ENCODE measurements at regions not wholly inside any gene's neighbourhood (a gene's known extent, or its start where the extent isn't known, plus 50 kb on each side); places are given as distances from the start of the nearest gene placed in this dataset.
"Not testable (repeated sequence)": the region's sequence is repeated elsewhere in the genome, so short reads cannot be mapped to it uniquely, and the experiment has no call there.

DNA sequence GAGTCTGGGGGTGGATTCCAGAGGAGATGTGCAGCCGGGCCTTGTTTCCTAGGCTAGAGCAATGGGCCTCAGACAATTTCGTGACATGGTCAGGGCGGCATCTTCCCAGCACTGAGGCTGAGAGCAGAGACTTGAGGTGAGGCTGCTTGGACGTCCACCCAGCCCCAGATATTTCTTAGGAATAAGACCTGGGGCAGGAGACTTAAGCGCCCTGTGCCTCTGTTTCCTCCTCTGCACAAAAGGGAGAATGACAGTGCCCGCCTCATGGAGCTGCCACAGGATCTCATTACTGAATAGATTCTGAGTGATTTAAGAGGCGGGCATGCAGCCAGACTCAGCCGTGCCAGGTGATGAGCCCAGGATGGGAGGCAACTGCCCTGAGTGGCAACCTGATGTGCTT lies 297.9 kb upstream of the SFSWAP start:
- TF ChIP-seq, protein P1, sequence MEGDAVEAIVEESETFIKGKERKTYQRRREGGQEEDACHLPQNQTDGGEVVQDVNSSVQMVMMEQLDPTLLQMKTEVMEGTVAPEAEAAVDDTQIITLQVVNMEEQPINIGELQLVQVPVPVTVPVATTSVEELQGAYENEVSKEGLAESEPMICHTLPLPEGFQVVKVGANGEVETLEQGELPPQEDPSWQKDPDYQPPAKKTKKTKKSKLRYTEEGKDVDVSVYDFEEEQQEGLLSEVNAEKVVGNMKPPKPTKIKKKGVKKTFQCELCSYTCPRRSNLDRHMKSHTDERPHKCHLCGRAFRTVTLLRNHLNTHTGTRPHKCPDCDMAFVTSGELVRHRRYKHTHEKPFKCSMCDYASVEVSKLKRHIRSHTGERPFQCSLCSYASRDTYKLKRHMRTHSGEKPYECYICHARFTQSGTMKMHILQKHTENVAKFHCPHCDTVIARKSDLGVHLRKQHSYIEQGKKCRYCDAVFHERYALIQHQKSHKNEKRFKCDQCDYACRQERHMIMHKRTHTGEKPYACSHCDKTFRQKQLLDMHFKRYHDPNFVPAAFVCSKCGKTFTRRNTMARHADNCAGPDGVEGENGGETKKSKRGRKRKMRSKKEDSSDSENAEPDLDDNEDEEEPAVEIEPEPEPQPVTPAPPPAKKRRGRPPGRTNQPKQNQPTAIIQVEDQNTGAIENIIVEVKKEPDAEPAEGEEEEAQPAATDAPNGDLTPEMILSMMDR (IDR thresholded peaks at IDR 0.05; ENCODE audit: insufficient read depth, low read length): no peak
- TF ChIP-seq SPI1 (IDR thresholded peaks at IDR 0.05; ENCODE audit: borderline replicate concordance, low read depth) (no peak), GABPA (IDR thresholded peaks at IDR 0.05; ENCODE audit: low read depth) (no peak), POLR2AphosphoS5 (IDR thresholded peaks at IDR 0.05; ENCODE audit: low read depth) (no peak)
- TF ChIP-seq, protein P2, sequence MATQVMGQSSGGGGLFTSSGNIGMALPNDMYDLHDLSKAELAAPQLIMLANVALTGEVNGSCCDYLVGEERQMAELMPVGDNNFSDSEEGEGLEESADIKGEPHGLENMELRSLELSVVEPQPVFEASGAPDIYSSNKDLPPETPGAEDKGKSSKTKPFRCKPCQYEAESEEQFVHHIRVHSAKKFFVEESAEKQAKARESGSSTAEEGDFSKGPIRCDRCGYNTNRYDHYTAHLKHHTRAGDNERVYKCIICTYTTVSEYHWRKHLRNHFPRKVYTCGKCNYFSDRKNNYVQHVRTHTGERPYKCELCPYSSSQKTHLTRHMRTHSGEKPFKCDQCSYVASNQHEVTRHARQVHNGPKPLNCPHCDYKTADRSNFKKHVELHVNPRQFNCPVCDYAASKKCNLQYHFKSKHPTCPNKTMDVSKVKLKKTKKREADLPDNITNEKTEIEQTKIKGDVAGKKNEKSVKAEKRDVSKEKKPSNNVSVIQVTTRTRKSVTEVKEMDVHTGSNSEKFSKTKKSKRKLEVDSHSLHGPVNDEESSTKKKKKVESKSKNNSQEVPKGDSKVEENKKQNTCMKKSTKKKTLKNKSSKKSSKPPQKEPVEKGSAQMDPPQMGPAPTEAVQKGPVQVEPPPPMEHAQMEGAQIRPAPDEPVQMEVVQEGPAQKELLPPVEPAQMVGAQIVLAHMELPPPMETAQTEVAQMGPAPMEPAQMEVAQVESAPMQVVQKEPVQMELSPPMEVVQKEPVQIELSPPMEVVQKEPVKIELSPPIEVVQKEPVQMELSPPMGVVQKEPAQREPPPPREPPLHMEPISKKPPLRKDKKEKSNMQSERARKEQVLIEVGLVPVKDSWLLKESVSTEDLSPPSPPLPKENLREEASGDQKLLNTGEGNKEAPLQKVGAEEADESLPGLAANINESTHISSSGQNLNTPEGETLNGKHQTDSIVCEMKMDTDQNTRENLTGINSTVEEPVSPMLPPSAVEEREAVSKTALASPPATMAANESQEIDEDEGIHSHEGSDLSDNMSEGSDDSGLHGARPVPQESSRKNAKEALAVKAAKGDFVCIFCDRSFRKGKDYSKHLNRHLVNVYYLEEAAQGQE (IDR thresholded peaks at IDR 0.05; ENCODE audit: insufficient replicate concordance, low read depth): no peak
- Histone ChIP-seq H3K4me3 (replicated peaks; ENCODE audit: insufficient read depth, low read length) (no peak overlapping the region), H3K27ac (replicated peaks) (no peak overlapping the region), H3K27me3 (ENCODE audit: insufficient read depth, poor library complexity, severe bottlenecking) (no peaks in the 10 kb centered on the region)
- DNase-seq (ENCODE audit: low read depth in 1 of 2, low spot score in 1 of 2): no peak

DNA sequence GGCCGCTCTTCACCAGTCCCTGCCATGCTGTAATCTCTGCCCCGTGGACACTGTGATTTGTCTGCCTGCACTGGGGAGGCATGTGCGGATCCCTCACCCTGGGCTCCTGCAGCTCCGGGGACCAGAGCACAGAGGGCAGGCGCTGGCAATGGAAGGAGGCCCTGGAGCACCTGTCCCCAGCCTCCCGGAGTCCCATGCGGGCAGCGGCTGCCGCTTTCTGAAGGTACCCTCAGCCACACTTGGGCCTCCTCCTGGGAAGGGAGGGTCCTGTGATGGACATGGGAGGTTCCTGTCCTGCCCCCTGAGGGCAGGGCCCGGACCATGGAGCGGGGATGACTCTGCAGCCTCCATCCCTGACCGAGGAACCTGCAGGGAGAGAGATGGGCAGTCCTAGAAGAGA lies 297.4 kb upstream of the SFSWAP start:
- H3K4me3 ChIP-seq (replicated peaks; ENCODE audit: insufficient read depth, low read length): no peak overlapping the region
- H3K27ac ChIP-seq (replicated peaks): no peak overlapping the region
- DNase-seq (ENCODE audit: low read depth in 1 of 2, low spot score in 1 of 2): no peak
- H3K27me3 ChIP-seq (ENCODE audit: insufficient read depth, poor library complexity, severe bottlenecking): no peaks in the 10 kb centered on the region
- TF ChIP-seq SPI1 (IDR thresholded peaks at IDR 0.05; ENCODE audit: borderline replicate concordance, low read depth) (no peak), POLR2AphosphoS5 (IDR thresholded peaks at IDR 0.05; ENCODE audit: low read depth) (no peak), GABPA (IDR thresholded peaks at IDR 0.05; ENCODE audit: low read depth) (no peak)
- TF ChIP-seq, protein P2 (IDR thresholded peaks at IDR 0.05; ENCODE audit: insufficient replicate concordance, low read depth): no peak
- TF ChIP-seq, protein P1 (IDR thresholded peaks at IDR 0.05; ENCODE audit: insufficient read depth, low read length): no peak

DNA sequence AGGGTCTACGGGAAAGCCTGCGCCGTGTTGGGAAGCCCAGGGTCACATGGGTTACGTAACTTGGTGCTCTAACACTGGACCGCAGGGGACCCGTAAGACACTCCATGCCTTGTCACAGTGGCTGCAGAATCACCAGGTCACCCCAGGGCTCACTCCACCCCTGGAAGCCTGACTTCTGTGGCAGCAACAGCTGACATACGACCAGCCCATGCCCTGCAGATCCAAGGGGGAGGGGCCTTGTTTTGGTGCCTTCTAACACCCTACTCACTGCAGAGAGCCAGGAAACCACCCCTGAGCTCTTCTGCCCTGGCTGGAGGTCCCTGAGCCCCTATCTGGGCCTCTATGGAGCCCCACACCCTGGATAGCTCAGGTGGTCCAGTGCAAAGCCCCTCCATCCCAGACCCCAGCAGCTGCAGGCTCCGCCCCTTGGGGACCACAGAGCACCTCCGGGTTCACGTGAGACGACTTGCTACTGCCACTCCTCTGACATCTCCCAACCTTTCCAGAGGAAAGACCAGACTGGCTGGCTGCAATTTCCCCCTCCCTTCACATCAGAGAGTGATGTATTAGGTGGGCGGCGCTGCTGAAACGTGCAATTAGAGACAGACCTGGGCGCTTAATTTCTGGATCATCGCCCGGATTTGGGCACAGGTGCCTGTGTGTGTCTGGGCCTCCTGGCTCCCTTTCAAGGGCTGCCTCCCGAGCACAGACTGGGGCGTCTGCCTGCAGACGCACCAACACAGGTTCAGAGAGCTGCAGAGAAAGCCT lies 296.6 kb upstream of the SFSWAP start:
- not testable (repeated sequence) for DNase-seq (ENCODE audit: low read depth in 1 of 2, low spot score in 1 of 2); H3K27me3 ChIP-seq (ENCODE audit: insufficient read depth, poor library complexity, severe bottlenecking); H3K27ac ChIP-seq (replicated peaks)

GRCh38 chr12:131415781-131416180 lies 295.1 kb upstream of the SFSWAP start:
- DNase-seq (ENCODE audit: low read depth in 1 of 2, low spot score in 1 of 2): no peak
- no peaks in the 10 kb centered on the region for H3K27me3 ChIP-seq (ENCODE audit: insufficient read depth, poor library complexity, severe bottlenecking)
- TF ChIP-seq, protein P1 (IDR thresholded peaks at IDR 0.05; ENCODE audit: insufficient read depth, low read length): no peak
- TF ChIP-seq SPI1 (IDR thresholded peaks at IDR 0.05; ENCODE audit: borderline replicate concordance, low read depth) (no peak), GABPA (IDR thresholded peaks at IDR 0.05; ENCODE audit: low read depth) (no peak), POLR2AphosphoS5 (IDR thresholded peaks at IDR 0.05; ENCODE audit: low read depth) (no peak)

More for the DNA sequence above, 296.6 kb upstream of the SFSWAP start:
- H3K4me3 ChIP-seq (replicated peaks; ENCODE audit: insufficient read depth, low read length): not testable (repeated sequence)

More at GRCh38 chr12:131415781-131416180, 295.1 kb upstream of the SFSWAP start:
- Histone ChIP-seq H3K27ac (replicated peaks) (no peak overlapping the region), H3K4me3 (replicated peaks; ENCODE audit: insufficient read depth, low read length) (no peak overlapping the region)
